Mucosa of rectum (tissue), 2 donors: ENCODE measurements at regions not wholly inside any gene's neighbourhood (a gene's known extent, or its start where the extent isn't known, plus 50 kb on each side); places are given as distances from the start of the nearest gene placed in this dataset.

ENCODE experiments used
- H3K27ac ChIP-seq, 2 donors: one replicate each; pipeline ENCODE4 v1.7.0; 2013; ENCODE audit warnings: inconsistent platforms in 2 of 2, low read depth in 2 of 2, low read length in 2 of 2
- H3K27me3 ChIP-seq, 2 donors: one replicate each; pipeline ENCODE4 v1.7.0; 2013; ENCODE audit warnings: low read length in 2 of 2; ENCODE audit not compliant: control insufficient read depth in 2 of 2, insufficient read depth in 2 of 2
- H3K36me3 ChIP-seq, 2 donors: one replicate each; pipeline ENCODE4 v1.7.0; 2013; ENCODE audit warnings: low read length in 2 of 2; ENCODE audit not compliant: control insufficient read depth in 2 of 2, insufficient read depth in 2 of 2
- H3K4me1 ChIP-seq, 2 donors: one replicate each; pipeline ENCODE4 v1.7.0; 2013; ENCODE audit warnings: low read length in 2 of 2, mild to moderate bottlenecking in 1 of 2; ENCODE audit not compliant: control insufficient read depth in 2 of 2, insufficient read depth in 2 of 2
- H3K4me3 ChIP-seq, 2 donors: one replicate each; pipeline ENCODE4 v1.7.0; 2013; ENCODE audit warnings: low read length in 2 of 2
- H3K9ac ChIP-seq, 2 donors: one replicate each; pipeline ENCODE4 v1.7.0; 2013; ENCODE audit warnings: low read length in 2 of 2, low read depth in 1 of 2, mild to moderate bottlenecking in 1 of 2
- H3K9me3 ChIP-seq, 2 donors: one replicate each; pipeline ENCODE4 v1.7.0; 2013; ENCODE audit warnings: low read length in 2 of 2; ENCODE audit not compliant: control insufficient read depth in 2 of 2
- donor health status: healthy.
- donor health status: Normal muscosa, but diverticular disease.

DNA sequence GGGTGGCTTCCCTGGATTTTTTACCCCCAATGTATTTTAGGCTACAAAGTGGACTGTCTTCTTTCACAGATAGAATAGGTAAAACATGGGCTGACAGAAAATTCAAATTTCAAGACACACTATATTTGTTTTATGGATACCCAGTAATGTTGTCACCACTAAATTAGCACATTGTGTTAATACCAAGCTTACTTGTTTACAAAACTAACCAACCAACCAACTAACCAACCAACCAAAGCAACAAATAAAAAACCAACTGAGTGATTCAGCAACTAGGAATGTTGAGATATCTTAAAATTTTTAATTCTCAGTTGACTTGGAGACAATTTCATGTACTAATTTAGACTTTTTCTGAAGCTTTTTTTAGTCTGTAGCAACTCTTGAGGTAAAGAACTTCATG, 69.3 kb upstream of the CTSC start:
- no peaks in the 10 kb centered on the region for H3K27me3 ChIP-seq
- peaks cover 0 to 4% of the 10 kb centered on the region in 2 donors for H3K4me1 ChIP-seq
- H3K9me3 ChIP-seq = no peaks in the 10 kb centered on the region
- no peak overlapping the region for H3K9ac ChIP-seq
- no peaks in the 10 kb centered on the region for H3K36me3 ChIP-seq
- H3K27ac ChIP-seq = no peak overlapping the region
- H3K4me3 ChIP-seq = no peak overlapping the region

DNA sequence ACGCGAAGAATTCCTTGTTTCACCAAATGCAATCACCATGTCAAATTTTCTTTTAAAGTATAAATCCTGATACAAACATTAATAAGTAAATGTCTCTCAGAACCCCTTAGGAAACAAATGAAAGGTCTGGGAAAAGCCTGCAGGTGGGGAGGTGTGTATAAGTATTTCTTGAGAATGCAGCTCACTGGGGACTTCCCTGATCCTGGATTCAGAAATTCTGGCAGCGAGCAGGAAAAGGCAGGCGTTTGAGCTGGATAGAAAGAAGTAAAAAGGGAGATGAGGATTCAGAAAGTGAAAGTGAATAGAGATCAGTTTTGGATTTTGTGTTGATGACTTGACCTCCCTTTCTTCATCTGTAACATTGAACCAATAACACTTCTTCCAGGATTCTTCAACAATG, 68.3 kb upstream of the CTSC start:
- H3K9me3 ChIP-seq = no peaks in the 10 kb centered on the region
- H3K4me1 ChIP-seq = peaks cover 0 to 4% of the 10 kb centered on the region in 2 donors
- no peak overlapping the region for H3K4me3 ChIP-seq
- H3K27ac ChIP-seq = no peak overlapping the region
- no peaks in the 10 kb centered on the region for H3K36me3 ChIP-seq
- H3K27me3 ChIP-seq = no peaks in the 10 kb centered on the region
- H3K9ac ChIP-seq = no peak overlapping the region

DNA sequence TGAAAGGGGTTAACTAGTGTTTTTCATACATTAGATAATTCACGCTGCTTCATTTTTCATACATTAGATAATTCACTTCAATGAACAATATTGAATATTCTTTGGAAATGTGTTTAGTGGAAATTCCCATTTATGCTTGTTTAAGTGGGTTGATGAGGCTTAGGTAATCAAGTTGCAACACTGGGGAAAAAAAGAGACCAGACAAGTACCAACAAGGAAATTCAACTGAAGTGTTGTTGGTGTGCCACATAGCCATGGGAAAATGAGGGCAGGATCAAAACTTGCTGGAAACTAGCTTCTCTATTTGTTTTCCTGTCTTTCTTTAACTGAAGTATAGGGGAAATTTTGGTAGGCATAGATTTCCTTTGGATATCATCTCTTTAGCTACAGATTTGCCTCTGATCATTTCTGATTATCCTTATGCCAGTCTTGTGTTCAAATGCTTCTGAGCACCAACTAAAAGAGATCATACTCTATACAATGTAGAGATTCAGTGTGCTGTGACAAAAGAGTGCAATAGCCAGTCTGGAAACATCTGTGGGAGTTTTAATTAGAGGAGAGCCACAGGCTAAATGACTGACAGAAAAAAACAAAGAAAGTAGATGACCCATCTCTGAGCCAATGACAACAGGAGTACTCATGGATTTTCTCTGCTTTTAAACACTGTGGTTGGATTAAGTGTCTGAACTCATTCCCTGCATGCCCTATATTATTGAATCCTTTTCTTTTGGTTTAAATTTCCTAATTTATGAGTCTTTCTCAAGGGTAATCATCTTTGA, 67.6 kb upstream of the CTSC start:
- no peak overlapping the region for H3K27ac ChIP-seq
- H3K9ac ChIP-seq = no peak overlapping the region
- H3K9me3 ChIP-seq = no peaks in the 10 kb centered on the region
- no peaks in the 10 kb centered on the region for H3K36me3 ChIP-seq
- peaks cover 0 to 4% of the 10 kb centered on the region in 2 donors for H3K4me1 ChIP-seq
- H3K4me3 ChIP-seq = no peak overlapping the region
- H3K27me3 ChIP-seq = no peaks in the 10 kb centered on the region

DNA sequence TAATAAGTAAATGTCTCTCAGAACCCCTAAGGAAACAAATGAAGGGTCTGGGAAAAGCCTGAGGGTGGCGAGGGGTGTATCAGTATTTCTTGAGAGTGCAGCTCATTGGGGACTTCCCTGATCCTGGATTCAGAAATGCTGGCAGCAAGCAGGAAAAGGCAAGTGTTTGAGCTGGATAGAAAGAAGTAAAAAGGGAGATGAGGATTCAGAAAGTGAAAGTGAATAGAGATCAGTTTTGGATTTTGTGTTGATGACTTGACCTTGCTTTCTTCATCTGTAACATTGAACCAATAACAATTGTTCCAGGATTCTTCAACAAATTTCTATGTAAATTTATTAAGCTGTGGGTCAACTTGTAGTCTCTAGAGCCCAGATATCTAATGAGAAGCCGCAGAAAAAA, 66.9 kb upstream of the CTSC start:
- no peak overlapping the region for H3K4me3 ChIP-seq
- H3K9ac ChIP-seq = no peak overlapping the region
- no peaks in the 10 kb centered on the region for H3K36me3 ChIP-seq
- H3K27me3 ChIP-seq = no peaks in the 10 kb centered on the region
- H3K4me1 ChIP-seq = peaks cover 0 to 4% of the 10 kb centered on the region in 2 donors
- no peaks in the 10 kb centered on the region for H3K9me3 ChIP-seq
- no peak overlapping the region for H3K27ac ChIP-seq

DNA sequence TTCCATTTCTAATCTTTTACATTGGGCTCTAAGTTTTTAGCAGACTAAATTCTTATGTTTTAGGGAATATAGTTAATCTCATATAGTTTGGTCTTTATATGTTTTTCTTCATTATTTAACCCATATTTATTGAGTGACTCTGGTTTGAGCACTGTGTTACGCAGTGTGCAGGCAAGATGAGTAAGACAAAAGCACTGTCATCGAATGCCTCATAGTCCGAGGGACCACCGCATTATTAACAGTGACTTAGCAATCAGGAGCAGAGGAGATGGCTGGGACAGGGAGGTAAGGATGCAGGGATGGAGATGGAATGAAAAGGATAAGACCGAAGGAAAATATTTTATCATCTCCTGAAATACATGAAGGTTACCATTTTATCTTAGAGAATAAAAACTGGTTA, 65.2 kb upstream of the CTSC start:
- Histone ChIP-seq H3K9me3 (no peaks in the 10 kb centered on the region), H3K36me3 (no peaks in the 10 kb centered on the region), H3K27me3 (no peaks in the 10 kb centered on the region), H3K4me3 (no peak overlapping the region), H3K27ac (peak overlapping the region in 1 of 2 donors; percentile 24), H3K9ac (no peak overlapping the region), H3K4me1 (peaks cover 0 to 4% of the 10 kb centered on the region in 2 donors)

DNA sequence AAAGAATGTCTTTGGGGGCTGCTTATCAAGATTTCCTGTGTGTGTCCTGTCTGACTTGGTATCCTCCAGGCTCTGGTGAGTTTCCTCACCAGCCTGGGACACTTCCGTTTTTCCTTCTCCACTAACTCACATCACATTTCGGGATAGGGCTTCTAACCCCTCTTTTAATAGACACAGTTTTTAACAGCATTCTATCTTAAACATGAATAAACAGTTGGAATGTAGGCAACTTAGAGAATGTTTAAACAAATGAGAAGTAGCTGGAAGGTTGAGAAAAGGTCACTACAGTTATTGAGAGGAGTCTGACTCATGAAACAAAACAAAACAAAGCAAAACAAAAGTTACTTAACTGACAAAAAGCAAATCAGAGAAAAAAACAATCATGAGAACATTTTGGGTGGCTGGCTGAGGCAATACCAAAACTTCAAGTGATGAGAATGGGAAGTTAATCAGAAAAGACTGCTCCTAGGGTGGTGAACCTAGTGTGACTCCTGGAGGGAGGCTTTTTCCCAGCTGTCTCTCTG, 64.7 kb upstream of the CTSC start:
- Histone ChIP-seq H3K9me3 (no peaks in the 10 kb centered on the region), H3K9ac (no peak overlapping the region), H3K4me3 (no peak overlapping the region), H3K27me3 (no peaks in the 10 kb centered on the region), H3K4me1 (peaks cover 0 to 4% of the 10 kb centered on the region in 2 donors), H3K36me3 (no peaks in the 10 kb centered on the region), H3K27ac (peak overlapping the region in 1 of 2 donors; percentile 33)

DNA sequence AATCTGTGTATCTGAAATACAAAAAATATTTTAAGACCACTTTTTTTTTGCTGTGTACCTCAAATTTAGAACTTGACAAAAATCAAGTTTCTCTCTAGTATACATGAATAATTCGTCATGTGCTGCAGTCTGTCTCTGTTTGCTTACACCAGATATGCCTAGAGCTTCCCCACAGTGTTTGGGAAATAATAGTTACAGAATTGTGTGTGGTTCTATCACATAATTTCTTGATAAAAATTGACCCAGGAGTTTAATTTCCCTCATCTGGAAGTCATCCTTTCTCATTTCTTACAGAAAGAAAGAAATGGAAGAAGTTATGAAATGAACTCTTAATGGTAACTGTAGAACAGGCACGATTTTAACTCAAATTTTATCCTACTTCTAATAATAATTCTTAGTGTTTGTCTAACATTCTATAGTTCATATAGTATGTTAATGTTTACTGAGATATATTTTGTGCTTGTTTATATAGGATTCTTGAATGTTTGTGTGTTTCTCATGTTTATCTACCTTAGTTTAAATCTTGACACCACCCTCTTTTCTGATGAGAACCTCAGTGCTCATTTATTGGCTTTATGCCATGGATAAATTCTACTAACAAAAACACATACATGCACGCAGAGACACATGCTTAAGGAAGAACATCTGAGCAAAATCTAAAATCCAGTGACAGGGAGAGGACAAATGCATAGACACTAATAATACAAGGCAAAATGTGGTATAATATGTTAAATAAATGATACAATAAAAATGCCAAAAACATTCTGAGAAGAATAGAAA, 61.4 kb upstream of the CTSC start:
- H3K27ac ChIP-seq = no peak overlapping the region
- no peaks in the 10 kb centered on the region for H3K27me3 ChIP-seq
- no peaks in the 10 kb centered on the region for H3K9me3 ChIP-seq
- H3K36me3 ChIP-seq = no peaks in the 10 kb centered on the region
- no peak overlapping the region for H3K4me3 ChIP-seq
- no peak overlapping the region for H3K9ac ChIP-seq
- peaks cover 0 to 4% of the 10 kb centered on the region in 2 donors for H3K4me1 ChIP-seq

DNA sequence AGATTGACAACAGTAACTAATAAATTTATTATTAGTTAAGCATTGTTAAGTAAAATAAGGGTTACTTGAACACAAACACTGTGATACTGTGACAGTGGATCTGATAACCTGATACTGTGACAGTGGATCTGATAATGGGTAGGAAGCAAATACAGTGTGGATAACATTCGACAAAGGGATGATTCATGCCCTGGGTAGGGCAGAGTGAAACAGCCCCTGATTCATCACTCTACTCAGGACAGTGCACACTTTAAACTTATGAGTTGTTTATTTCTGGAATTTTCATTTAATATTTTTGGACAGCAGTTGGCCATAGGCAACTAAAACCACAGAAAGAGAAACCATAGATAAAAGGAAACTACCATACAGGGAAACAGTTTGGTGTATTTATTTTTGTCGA, 60.8 kb upstream of the CTSC start:
- Histone ChIP-seq H3K9ac (no peak overlapping the region), H3K36me3 (no peaks in the 10 kb centered on the region), H3K4me1 (peaks cover 0 to 4% of the 10 kb centered on the region in 2 donors), H3K27ac (no peak overlapping the region), H3K27me3 (no peaks in the 10 kb centered on the region), H3K4me3 (no peak overlapping the region), H3K9me3 (no peaks in the 10 kb centered on the region)

DNA sequence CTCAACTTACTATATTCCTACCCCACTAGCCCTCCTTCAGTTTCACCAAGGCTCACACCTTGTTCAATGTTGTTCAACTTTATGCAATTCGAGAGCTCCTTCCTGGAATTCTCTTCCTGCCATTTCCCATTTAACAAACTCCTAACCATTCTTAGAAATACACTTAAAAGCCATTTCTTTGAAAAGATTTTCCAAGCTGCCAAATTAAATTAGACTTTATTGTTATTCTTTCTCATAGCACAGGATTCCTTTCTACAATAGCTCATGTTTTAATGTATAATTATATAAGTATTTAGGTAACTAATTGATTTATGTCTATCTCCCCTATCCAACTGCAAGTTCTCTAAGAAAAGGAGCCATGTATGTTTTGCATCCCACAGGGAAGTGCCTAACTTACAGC, 52.7 kb upstream of the CTSC start:
- Histone ChIP-seq H3K9me3 (no peaks in the 10 kb centered on the region), H3K4me3 (no peak overlapping the region), H3K27me3 (no peaks in the 10 kb centered on the region), H3K36me3 (no peaks in the 10 kb centered on the region), H3K27ac (no peak overlapping the region), H3K9ac (no peak overlapping the region), H3K4me1 (no peaks in the 10 kb centered on the region)

DNA sequence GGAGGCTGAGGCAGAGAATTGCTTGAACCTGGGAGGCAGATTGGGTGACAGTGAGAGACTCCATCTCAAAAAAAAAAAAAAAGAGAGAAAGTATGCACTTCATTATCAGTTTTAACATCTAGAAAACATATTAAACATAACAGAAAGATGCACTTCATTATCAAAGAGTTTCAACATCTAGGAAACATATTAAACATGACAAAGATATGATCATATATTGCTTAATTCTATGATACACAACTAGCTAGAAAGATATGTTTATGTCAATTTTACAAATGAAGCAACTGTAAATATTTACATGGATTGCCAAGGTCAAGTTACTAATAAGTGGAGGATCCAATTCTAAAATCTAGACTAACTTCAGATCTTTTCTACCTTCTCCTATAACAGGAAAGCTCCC, 50.4 kb upstream of the CTSC start:
- H3K36me3 ChIP-seq = no peaks in the 10 kb centered on the region
- H3K9ac ChIP-seq = no peak overlapping the region
- no peaks in the 10 kb centered on the region for H3K27me3 ChIP-seq
- H3K27ac ChIP-seq = no peak overlapping the region
- no peak overlapping the region for H3K4me3 ChIP-seq
- no peaks in the 10 kb centered on the region for H3K4me1 ChIP-seq
- no peaks in the 10 kb centered on the region for H3K9me3 ChIP-seq
